Breast epithelium (tissue), 4 donors: ENCODE measurements at regions not wholly inside any gene's neighbourhood (a gene's known extent, or its start where the extent isn't known, plus 50 kb on each side); places are given as distances from the start of the nearest gene placed in this dataset.

Experiments
- DNase-seq, 2 donors: peaks; one replicate each; pipeline ENCODE4 v3.0.0-alpha.2; 2019; ENCODE audit warnings: low spot score in 2 of 2
- H3K27ac ChIP-seq, 2 donors: fragments of 200-600 bp; sonication (generic) in 1 of 2; one replicate each; pipeline ENCODE4 v1.5.1; 2016 to 2019; ENCODE audit warnings: mild to moderate bottlenecking in 1 of 2
- H3K27me3 ChIP-seq, 2 donors: fragments of 200-600 bp; sonication (generic) in 1 of 2; one replicate each; pipeline versions ENCODE4 v1.5.1 to v1.6.0; 2017 to 2019; ENCODE audit warnings: control low read depth in 1 of 2, mild to moderate bottlenecking in 1 of 2
- H3K36me3 ChIP-seq: fragments of 200-600 bp; one replicate; pipeline ENCODE4 v1.5.1; 2019
- H3K4me1 ChIP-seq, 2 donors: fragments of 200-600 bp; sonication (generic); one replicate each; pipeline ENCODE4 v1.5.1; 2016 to 2019; ENCODE audit warnings: control low read depth in 1 of 2
- H3K4me3 ChIP-seq, 3 donors: fragments of 200-600 bp; sonication (generic); 1 replicate in 2 of 3; 2 replicates in 1 of 3; pipeline ENCODE4 v1.5.1; 2016 to 2019; ENCODE audit warnings: mild to moderate bottlenecking in 3 of 3, moderate library complexity in 2 of 3
- H3K9me3 ChIP-seq, 2 donors: fragments of 200-600 bp; sonication (generic) in 1 of 2; one replicate each; pipeline ENCODE4 v1.5.1; 2016 to 2019; ENCODE audit warnings: control low read depth in 1 of 2
- POLR2A ChIP-seq: fragments of 450-650 bp; IDR thresholded peaks from one replicate; pipeline ENCODE4 v1.6.1; 2016; ENCODE audit warnings: antibody characterized with exemption, mild to moderate bottlenecking, moderate library complexity
- POLR2AphosphoS5 ChIP-seq, 3 donors: sonication (generic); formaldehyde crosslinking; IDR thresholded peaks; one replicate each; pipeline ENCODE4 v1.6.1; 2017; ENCODE audit warnings: antibody characterized with exemption in 3 of 3
- intact Hi-C: fragments of 100-400 bp; cut with DNase I; formaldehyde crosslinking; loops from one replicate; pipeline ENCODE4 v1.15.1; 2023; ENCODE audit warnings: low total_unique reads
- TF ChIP-seq, protein P1 (sequence below), 3 donors: fragments of 450-650 bp; IDR thresholded peaks; one replicate each; pipeline ENCODE4 v1.5.1; 2016 to 2017; ENCODE audit warnings: antibody characterized with exemption in 3 of 3, mild to moderate bottlenecking in 3 of 3, moderate library complexity in 3 of 3

DNA sequence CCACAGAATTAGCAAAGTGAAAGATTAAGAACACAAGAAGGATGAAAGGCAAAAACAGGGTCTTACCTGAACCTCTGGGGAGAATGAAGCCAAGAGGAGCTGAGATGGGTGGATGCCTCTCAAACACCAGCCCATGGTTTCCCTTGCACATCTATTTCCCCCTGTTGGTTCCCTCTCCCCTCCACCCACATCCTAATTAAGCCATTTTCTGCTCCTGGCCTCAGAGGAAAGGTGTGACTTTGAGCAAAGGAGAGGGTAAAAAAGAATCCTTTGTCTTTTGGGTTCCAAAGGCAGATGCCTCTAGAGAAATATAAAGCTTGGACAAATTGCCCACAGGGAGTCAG, 214.9 kb downstream of the RAP2A start:
- TF ChIP-seq POLR2AphosphoS5 (IDR thresholded peaks at IDR 0.05), result no peak
- TF ChIP-seq, protein P1, sequence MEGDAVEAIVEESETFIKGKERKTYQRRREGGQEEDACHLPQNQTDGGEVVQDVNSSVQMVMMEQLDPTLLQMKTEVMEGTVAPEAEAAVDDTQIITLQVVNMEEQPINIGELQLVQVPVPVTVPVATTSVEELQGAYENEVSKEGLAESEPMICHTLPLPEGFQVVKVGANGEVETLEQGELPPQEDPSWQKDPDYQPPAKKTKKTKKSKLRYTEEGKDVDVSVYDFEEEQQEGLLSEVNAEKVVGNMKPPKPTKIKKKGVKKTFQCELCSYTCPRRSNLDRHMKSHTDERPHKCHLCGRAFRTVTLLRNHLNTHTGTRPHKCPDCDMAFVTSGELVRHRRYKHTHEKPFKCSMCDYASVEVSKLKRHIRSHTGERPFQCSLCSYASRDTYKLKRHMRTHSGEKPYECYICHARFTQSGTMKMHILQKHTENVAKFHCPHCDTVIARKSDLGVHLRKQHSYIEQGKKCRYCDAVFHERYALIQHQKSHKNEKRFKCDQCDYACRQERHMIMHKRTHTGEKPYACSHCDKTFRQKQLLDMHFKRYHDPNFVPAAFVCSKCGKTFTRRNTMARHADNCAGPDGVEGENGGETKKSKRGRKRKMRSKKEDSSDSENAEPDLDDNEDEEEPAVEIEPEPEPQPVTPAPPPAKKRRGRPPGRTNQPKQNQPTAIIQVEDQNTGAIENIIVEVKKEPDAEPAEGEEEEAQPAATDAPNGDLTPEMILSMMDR (IDR thresholded peaks at IDR 0.05), result no peak
- no peak for TF ChIP-seq POLR2A
- DNase-seq, result no peak
- H3K36me3 ChIP-seq, result no peaks in the 10 kb centered on the region
- H3K9me3 ChIP-seq, result no peaks in the 10 kb centered on the region
- no peak overlapping the region for H3K27ac ChIP-seq
- peaks cover 0 to 2% of the 10 kb centered on the region in 2 donors for H3K4me1 ChIP-seq
- no peak overlapping the region for H3K4me3 ChIP-seq
- intact Hi-C loops, result no loop called here
- no peaks in the 10 kb centered on the region for H3K27me3 ChIP-seq

DNA sequence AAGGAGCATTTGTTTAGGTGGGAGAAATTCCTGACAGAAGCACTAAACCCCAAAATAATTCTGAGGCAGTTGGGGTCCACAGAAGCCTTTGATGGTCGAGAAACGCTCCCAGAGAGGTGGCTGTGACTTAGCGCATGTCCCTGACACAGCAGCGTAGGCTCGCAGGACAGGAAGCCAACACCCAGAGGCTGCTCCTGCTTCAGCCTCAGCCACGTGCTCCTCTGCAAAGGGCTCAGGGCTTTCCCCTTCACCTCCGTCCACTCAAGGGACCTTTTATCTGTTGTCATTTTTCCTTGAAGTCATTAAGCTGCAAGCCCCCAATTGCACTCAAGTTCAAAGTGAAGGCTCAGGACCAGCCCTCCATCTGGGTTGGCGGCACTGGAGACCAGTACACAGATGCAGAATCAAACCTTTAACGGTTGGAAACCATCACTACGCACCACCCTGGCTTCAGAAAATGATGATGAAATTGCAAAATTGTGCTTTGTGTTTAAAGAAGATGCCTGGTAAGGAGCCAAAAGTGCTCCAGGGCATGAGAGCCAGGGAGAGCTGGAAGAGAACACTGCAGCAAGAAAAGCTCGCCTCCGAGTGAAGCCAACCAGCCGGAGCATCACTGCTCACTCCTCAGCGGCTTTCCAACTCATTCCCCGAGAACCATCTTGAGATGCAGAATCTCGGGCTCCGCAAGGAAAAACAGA, 219.6 kb downstream of the RAP2A start:
- Histone ChIP-seq H3K36me3 (no peaks in the 10 kb centered on the region), H3K9me3 (no peaks in the 10 kb centered on the region), H3K27ac (no peak overlapping the region), H3K4me1 (peaks cover 0 to 3% of the 10 kb centered on the region in 2 donors), H3K4me3 (no peak overlapping the region), H3K27me3 (no peaks in the 10 kb centered on the region)
- DNase-seq, result peak in 1 of 2 donors; percentile 35
- no peak for TF ChIP-seq POLR2AphosphoS5 (IDR thresholded peaks at IDR 0.05)
- TF ChIP-seq, protein P1 (IDR thresholded peaks at IDR 0.05), result no peak
- TF ChIP-seq POLR2A, result no peak
- intact Hi-C loops, result no loop called here

DNA sequence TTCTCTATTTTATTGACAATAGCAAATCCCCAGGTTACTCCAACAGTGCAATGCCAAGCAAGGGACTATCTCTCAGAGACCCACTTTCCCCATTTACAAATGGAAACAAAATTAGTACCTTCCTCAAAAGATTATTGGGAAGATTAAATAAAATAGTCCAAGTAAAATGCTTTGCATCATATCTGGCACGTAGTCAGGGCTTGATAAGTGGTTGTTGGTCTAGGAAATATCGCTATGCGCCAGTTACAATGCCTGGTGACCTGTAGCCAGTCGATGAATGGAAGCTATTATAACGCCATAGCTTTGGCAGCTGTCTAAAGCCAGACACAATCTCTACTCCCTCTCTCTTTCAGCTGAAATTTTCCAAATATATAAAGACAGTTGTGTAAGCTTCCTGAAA, 220.3 kb downstream of the RAP2A start:
- Histone ChIP-seq H3K9me3 (no peaks in the 10 kb centered on the region), H3K4me1 (peaks cover 0 to 3% of the 10 kb centered on the region in 2 donors), H3K27me3 (no peaks in the 10 kb centered on the region), H3K4me3 (no peak overlapping the region), H3K36me3 (no peaks in the 10 kb centered on the region), H3K27ac (no peak overlapping the region)
- TF ChIP-seq POLR2A (no peak), POLR2AphosphoS5 (IDR thresholded peaks at IDR 0.05) (no peak)
- TF ChIP-seq, protein P1 (IDR thresholded peaks at IDR 0.05), result no peak
- intact Hi-C loops, result no loop called here
- no peak for DNase-seq

DNA sequence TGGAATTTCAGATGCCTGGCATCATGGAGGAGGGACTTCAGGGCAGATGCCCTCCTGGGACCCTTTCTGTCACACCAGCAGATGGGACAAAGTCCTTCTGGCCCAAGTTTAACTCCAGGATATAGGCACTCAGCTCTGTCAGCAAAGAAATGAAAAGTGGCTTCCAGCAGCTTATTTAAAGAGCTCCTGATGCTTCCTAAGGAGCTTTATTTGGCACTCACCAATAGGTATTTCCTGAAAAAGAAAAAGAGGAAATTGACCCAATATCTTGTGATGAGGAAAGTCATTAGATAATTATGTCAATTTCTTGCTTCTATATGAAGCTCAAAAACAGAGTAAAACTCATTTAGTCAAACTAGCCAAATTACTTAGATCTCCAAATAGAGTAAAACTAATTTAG, 224.6 kb downstream of the RAP2A start:
- no peak overlapping the region for H3K27ac ChIP-seq
- no peak for DNase-seq
- H3K9me3 ChIP-seq, result no peaks in the 10 kb centered on the region
- peaks cover 0 to 3% of the 10 kb centered on the region in 2 donors for H3K4me1 ChIP-seq
- TF ChIP-seq POLR2AphosphoS5 (IDR thresholded peaks at IDR 0.05) (no peak), POLR2A (no peak)
- TF ChIP-seq, protein P1 (IDR thresholded peaks at IDR 0.05), result no peak
- H3K4me3 ChIP-seq, result no peak overlapping the region
- intact Hi-C loops, result no loop called here
- H3K27me3 ChIP-seq, result no peaks in the 10 kb centered on the region
- H3K36me3 ChIP-seq, result no peaks in the 10 kb centered on the region

DNA sequence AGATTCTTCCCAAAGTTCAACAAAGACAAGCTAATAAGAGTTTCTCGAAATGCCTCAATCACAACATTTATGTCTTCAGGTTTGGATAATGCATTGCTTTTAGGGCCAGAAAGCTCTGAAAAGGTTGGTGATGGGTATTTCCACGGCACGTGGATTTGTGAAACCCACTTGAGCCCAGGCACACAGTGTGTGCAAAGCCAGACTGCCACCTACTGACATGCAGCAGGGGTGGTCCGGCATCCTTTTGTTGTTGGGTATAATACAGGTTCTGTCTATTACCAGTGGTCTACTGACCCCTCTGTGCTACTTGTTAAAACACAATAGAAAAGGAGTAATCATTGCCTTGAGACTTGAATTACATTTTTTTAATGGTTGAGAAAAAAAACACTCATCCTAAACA, 225.6 kb downstream of the RAP2A start:
- no peaks in the 10 kb centered on the region for H3K27me3 ChIP-seq
- intact Hi-C loops, result no loop called here
- H3K4me1 ChIP-seq, result no peaks in the 10 kb centered on the region
- H3K36me3 ChIP-seq, result no peaks in the 10 kb centered on the region
- DNase-seq, result no peak
- TF ChIP-seq, protein P1 (IDR thresholded peaks at IDR 0.05), result no peak
- TF ChIP-seq POLR2AphosphoS5 (IDR thresholded peaks at IDR 0.05) (no peak), POLR2A (no peak)
- H3K27ac ChIP-seq, result no peak overlapping the region
- no peak overlapping the region for H3K4me3 ChIP-seq
- no peaks in the 10 kb centered on the region for H3K9me3 ChIP-seq
